ENCODE measurements at regions not wholly inside any gene's neighbourhood (a gene's known extent, or its start where the extent isn't known, plus 50 kb on each side); places are given as distances from the start of the nearest gene placed in this dataset.

DNA sequence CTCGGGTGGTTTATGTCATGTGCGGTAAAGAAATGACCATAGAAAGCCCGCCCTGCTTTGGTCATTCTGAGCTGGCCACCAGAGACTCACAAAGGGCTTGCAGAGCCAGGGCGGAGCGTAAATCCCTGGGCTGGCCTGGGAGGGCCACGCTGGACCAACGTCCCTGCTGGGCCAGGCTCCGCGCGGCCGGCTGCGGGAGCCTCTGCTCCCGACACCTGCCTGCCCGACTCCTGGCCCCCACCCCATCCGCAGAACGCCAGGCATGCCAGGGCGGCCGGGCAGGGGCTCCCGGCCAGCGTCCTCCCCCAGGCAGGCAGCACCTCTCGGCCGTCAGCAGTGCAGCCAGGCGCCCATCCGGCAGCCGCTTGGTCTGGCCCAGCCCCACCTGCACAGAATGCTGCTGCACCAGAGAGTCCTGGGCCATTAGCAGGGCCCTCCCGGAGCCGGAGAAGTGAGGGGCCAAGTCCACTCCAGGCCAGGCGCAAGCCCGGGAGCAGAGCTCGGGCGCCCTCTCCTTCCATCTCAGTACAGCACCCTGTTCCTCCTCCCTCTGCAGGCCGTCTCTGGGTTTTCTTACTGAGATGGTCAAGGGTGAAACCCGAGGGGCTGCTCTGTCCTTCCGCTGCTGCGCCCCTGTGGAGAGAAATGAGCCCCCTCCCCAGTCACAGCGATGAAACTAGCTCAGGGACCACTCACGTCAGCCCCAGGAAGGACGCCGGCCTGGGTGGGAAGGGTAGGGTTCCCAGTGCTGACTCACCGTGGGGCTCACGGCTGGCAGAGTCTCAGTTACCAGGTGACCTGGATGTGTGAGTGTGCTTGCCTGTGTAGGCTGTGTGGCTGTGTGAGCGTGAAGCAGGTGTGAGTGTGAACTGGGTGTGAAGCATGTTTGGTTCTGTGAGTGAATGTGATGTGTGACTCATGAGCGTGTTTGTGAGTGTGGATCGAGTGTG, 83.3 kb downstream of the PTGR3 start:
- H3K27ac ChIP-seq (ENCODE audit: low read depth, low read length): no peak overlapping the region
- H3K79me2 ChIP-seq (ENCODE audit: insufficient read depth, low read length): no peaks in the 10 kb centered on the region
- peak overlapping the region; percentile 60 for H3K4me3 ChIP-seq (ENCODE audit: insufficient read depth, low read length)
- TF ChIP-seq, protein P1, sequence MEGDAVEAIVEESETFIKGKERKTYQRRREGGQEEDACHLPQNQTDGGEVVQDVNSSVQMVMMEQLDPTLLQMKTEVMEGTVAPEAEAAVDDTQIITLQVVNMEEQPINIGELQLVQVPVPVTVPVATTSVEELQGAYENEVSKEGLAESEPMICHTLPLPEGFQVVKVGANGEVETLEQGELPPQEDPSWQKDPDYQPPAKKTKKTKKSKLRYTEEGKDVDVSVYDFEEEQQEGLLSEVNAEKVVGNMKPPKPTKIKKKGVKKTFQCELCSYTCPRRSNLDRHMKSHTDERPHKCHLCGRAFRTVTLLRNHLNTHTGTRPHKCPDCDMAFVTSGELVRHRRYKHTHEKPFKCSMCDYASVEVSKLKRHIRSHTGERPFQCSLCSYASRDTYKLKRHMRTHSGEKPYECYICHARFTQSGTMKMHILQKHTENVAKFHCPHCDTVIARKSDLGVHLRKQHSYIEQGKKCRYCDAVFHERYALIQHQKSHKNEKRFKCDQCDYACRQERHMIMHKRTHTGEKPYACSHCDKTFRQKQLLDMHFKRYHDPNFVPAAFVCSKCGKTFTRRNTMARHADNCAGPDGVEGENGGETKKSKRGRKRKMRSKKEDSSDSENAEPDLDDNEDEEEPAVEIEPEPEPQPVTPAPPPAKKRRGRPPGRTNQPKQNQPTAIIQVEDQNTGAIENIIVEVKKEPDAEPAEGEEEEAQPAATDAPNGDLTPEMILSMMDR (IDR thresholded peaks at IDR 0.05; ENCODE audit: extremely low read depth, low read depth, low read length): no peak
- H3K4me1 ChIP-seq (ENCODE audit: insufficient read depth, low read length): peaks cover 4% of the 10 kb centered on the region
- peaks cover 3% of the 10 kb centered on the region for H3K27me3 ChIP-seq (ENCODE audit: insufficient read depth, low read length)
- H2AFZ ChIP-seq (ENCODE audit: low read length): peak overlapping the region; percentile 59
- H3K4me2 ChIP-seq (ENCODE audit: insufficient read depth, low read length): no peak overlapping the region
- DNase-seq (ENCODE audit: insufficient read length, low spot score, missing footprints): peak; percentile 87
- H3K36me3 ChIP-seq (ENCODE audit: insufficient read depth, low read length): no peaks in the 10 kb centered on the region
- H4K20me1 ChIP-seq (ENCODE audit: insufficient read depth, low read length): no peaks in the 10 kb centered on the region
- no peaks in the 10 kb centered on the region for H3K9me3 ChIP-seq (ENCODE audit: low read depth, low read length)

- H3K4me1 ChIP-seq (ENCODE audit: insufficient read depth, low read length): no peaks in the 10 kb centered on the region
- DNase-seq (ENCODE audit: insufficient read length, low spot score, missing footprints): no peak
- H4K20me1 ChIP-seq (ENCODE audit: insufficient read depth, low read length): no peaks in the 10 kb centered on the region
- H3K79me2 ChIP-seq (ENCODE audit: insufficient read depth, low read length): no peaks in the 10 kb centered on the region
- H3K27me3 ChIP-seq (ENCODE audit: insufficient read depth, low read length): peaks cover 3% of the 10 kb centered on the region
- peak overlapping the region; percentile 60 for H3K4me3 ChIP-seq (ENCODE audit: insufficient read depth, low read length)
- no peak overlapping the region for H3K27ac ChIP-seq (ENCODE audit: low read depth, low read length)
- no peak overlapping the region for H3K4me2 ChIP-seq (ENCODE audit: insufficient read depth, low read length)
- H3K36me3 ChIP-seq (ENCODE audit: insufficient read depth, low read length): no peaks in the 10 kb centered on the region
- TF ChIP-seq, protein P1 (IDR thresholded peaks at IDR 0.05; ENCODE audit: extremely low read depth, low read depth, low read length): no peak
- H3K9me3 ChIP-seq (ENCODE audit: low read depth, low read length): no peaks in the 10 kb centered on the region
- peak overlapping the region; percentile 59 for H2AFZ ChIP-seq (ENCODE audit: low read length)
Observed at GRCh38 chr18:75124991-75125381, 84.0 kb downstream of the PTGR3 start.

- H3K27ac ChIP-seq (ENCODE audit: low read depth, low read length): no peak overlapping the region
- no peaks in the 10 kb centered on the region for H3K4me1 ChIP-seq (ENCODE audit: insufficient read depth, low read length)
- TF ChIP-seq, protein P1 (IDR thresholded peaks at IDR 0.05; ENCODE audit: extremely low read depth, low read depth, low read length): no peak
- H2AFZ ChIP-seq (ENCODE audit: low read length): no peak overlapping the region
- H4K20me1 ChIP-seq (ENCODE audit: insufficient read depth, low read length): no peaks in the 10 kb centered on the region
- H3K9me3 ChIP-seq (ENCODE audit: low read depth, low read length): no peaks in the 10 kb centered on the region
- H3K79me2 ChIP-seq (ENCODE audit: insufficient read depth, low read length): no peaks in the 10 kb centered on the region
- no peak overlapping the region for H3K4me3 ChIP-seq (ENCODE audit: insufficient read depth, low read length)
- no peak overlapping the region for H3K4me2 ChIP-seq (ENCODE audit: insufficient read depth, low read length)
- no peaks in the 10 kb centered on the region for H3K36me3 ChIP-seq (ENCODE audit: insufficient read depth, low read length)
- no peak for DNase-seq (ENCODE audit: insufficient read length, low spot score, missing footprints)
- H3K27me3 ChIP-seq (ENCODE audit: insufficient read depth, low read length): peaks cover 3% of the 10 kb centered on the region
Observed at GRCh38 chr18:75124551-75124950, 84.4 kb downstream of the PTGR3 start.

DNA sequence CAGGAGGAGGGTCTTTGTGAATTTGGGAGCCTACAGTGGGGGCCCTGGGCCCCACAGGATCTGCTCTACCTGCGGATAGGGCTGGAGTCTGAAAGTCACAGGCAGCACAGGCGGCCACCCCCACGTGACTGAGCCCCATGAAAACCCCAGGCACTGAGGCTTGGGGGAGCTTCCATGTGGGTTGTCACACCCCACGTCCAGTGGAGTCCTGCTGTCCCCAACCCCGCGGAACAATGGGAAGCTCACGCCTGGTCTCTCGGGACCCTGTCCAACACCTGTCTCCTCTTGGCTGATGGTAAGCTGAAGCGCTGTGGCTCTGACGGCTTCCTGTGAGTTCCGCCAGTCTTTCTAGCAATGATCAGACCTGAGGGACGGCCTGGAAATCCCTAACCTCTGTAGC, 85.8 kb downstream of the PTGR3 start:
- Histone ChIP-seq H2AFZ (ENCODE audit: low read length) (no peak overlapping the region), H3K27me3 (ENCODE audit: insufficient read depth, low read length) (peaks cover 3% of the 10 kb centered on the region), H3K27ac (ENCODE audit: low read depth, low read length) (no peak overlapping the region), H3K4me2 (ENCODE audit: insufficient read depth, low read length) (no peak overlapping the region), H3K36me3 (ENCODE audit: insufficient read depth, low read length) (no peaks in the 10 kb centered on the region), H3K79me2 (ENCODE audit: insufficient read depth, low read length) (no peaks in the 10 kb centered on the region), H4K20me1 (ENCODE audit: insufficient read depth, low read length) (no peaks in the 10 kb centered on the region), H3K9me3 (ENCODE audit: low read depth, low read length) (no peaks in the 10 kb centered on the region), H3K4me1 (ENCODE audit: insufficient read depth, low read length) (no peaks in the 10 kb centered on the region), H3K4me3 (ENCODE audit: insufficient read depth, low read length) (no peak overlapping the region)
- TF ChIP-seq, protein P1 (IDR thresholded peaks at IDR 0.05; ENCODE audit: extremely low read depth, low read depth, low read length): no peak
- DNase-seq (ENCODE audit: insufficient read length, low spot score, missing footprints): no peak
